Activated B cell treated with CpG ODN at 0.5 μM for 24 hours (primary cell): ENCODE measurements at regions not wholly inside any gene's neighbourhood (a gene's known extent, or its start where the extent isn't known, plus 50 kb on each side); places are given as distances from the start of the nearest gene placed in this dataset.

ENCODE experiments used
- ATAC-seq: fragments of 200-7000 bp; cut with Tn5 transposase; one replicate; pipeline ENCODE4 v1.10.0; 2021; ENCODE audit warnings: low read depth, mild to moderate bottlenecking, moderate library complexity
- CTCF ChIA-PET: fragments of 350-600 bp; sonication (Branson Sonifier 250); formaldehyde crosslinking; loops from one replicate; lab custom pipeline; 2021; ENCODE audit warnings: antibody characterized with exemption; lab: Charles Lee
- POLR2A ChIA-PET: fragments of 350-600 bp; sonication (Branson Sonifier 250); formaldehyde crosslinking; loops from one replicate; lab custom pipeline; 2021; ENCODE audit warnings: antibody characterized with exemption; lab: Charles Lee
- DNase-seq: peaks from one replicate; pipeline ENCODE4 v3.0.0; 2022
- H3K27ac Mint-ChIP-seq: one replicate; pipeline ENCODE4 v1.8.0; 2020; ENCODE audit warnings: mixed read lengths
- H3K27me3 Mint-ChIP-seq: one replicate; pipeline ENCODE4 v1.8.0; 2021; ENCODE audit warnings: mixed read lengths
- H3K36me3 Mint-ChIP-seq: one replicate; pipeline ENCODE4 v1.8.0; 2021; ENCODE audit warnings: low read depth, mixed read lengths
- H3K4me1 Mint-ChIP-seq: one replicate; pipeline ENCODE4 v1.8.0; 2021; ENCODE audit warnings: mixed read lengths
- H3K4me3 Mint-ChIP-seq: one replicate; pipeline ENCODE4 v1.8.0; 2020; ENCODE audit warnings: mild to moderate bottlenecking, mixed read lengths
- H3K9me3 Mint-ChIP-seq: one replicate; pipeline ENCODE4 v1.8.0; 2020; ENCODE audit warnings: mixed read lengths
- CTCF ChIP-seq: fragments of 200-600 bp; IDR thresholded peaks from one replicate; pipeline ENCODE4 v1.8.0; 2022; ENCODE audit warnings: antibody characterized with exemption, mild to moderate bottlenecking
- intact Hi-C: fragments of 100-400 bp; cut with micrococcal nuclease; formaldehyde crosslinking; loops from one replicate; pipeline ENCODE4 v1.15.1; 2024

GRCh38 chr15:70582143-70582945 is 181.0 kb downstream of the UACA start:
- no peaks in the 10 kb centered on the region for H3K9me3 Mint-ChIP-seq
- ChIA-PET CTCF (interaction anchor here (0.8 kb wide), 1 partner anchor 1006 kb away, joined by 3 read pairs; no protein-coding TSS in a partner anchor), POLR2A (no interaction called here)
- no peaks in the 10 kb centered on the region for H3K36me3 Mint-ChIP-seq
- intact Hi-C loops = no loop called here
- peaks cover 4% of the 10 kb centered on the region for H3K4me1 Mint-ChIP-seq
- DNase-seq (no peak), ATAC-seq (no peak)
- no peak overlapping the region for H3K27ac Mint-ChIP-seq
- H3K27me3 Mint-ChIP-seq = peaks cover 38% of the 10 kb centered on the region
- TF ChIP-seq CTCF = no peak
- H3K4me3 Mint-ChIP-seq = no peak overlapping the region

- Mint-ChIP-seq H3K4me3 (no peak overlapping the region), H3K36me3 (no peaks in the 10 kb centered on the region), H3K27ac (no peak overlapping the region), H3K27me3 (peaks cover 30% of the 10 kb centered on the region), H3K4me1 (peaks cover 4% of the 10 kb centered on the region), H3K9me3 (no peaks in the 10 kb centered on the region)
- ChIA-PET CTCF (no interaction called here), POLR2A (no interaction called here)
- no peak for TF ChIP-seq CTCF
- intact Hi-C loops = no loop called here
- no peak for ATAC-seq
- no peak for DNase-seq
Observed at GRCh38 chr15:70580958-70581357, 182.4 kb downstream of the UACA start.

GRCh38 chr15:70580286-70580685 is 183.1 kb downstream of the UACA start:
- Mint-ChIP-seq H3K27me3 (peaks cover 31% of the 10 kb centered on the region), H3K4me3 (no peak overlapping the region), H3K36me3 (no peaks in the 10 kb centered on the region), H3K9me3 (no peaks in the 10 kb centered on the region), H3K27ac (no peak overlapping the region), H3K4me1 (no peaks in the 10 kb centered on the region)
- intact Hi-C loops = no loop called here
- ATAC-seq (no peak), DNase-seq (no peak)
- CTCF ChIA-PET = no interaction called here
- POLR2A ChIA-PET = no interaction called here
- TF ChIP-seq CTCF = no peak

GRCh38 chr15:70579766-70580165 is 183.6 kb downstream of the UACA start:
- Mint-ChIP-seq H3K27me3 (peaks cover 35% of the 10 kb centered on the region), H3K27ac (no peak overlapping the region), H3K9me3 (no peaks in the 10 kb centered on the region), H3K36me3 (no peaks in the 10 kb centered on the region), H3K4me1 (no peaks in the 10 kb centered on the region), H3K4me3 (no peak overlapping the region)
- DNase-seq (no peak), ATAC-seq (no peak)
- intact Hi-C loops = no loop called here
- no peak for TF ChIP-seq CTCF
- ChIA-PET CTCF (interaction anchor here (1.1 kb wide), 1 partner anchor 8 kb away, joined by 3 read pairs; no protein-coding TSS in a partner anchor), POLR2A (no interaction called here)

- ChIA-PET CTCF (no interaction called here), POLR2A (no interaction called here)
- peaks cover 22% of the 10 kb centered on the region for H3K27me3 Mint-ChIP-seq
- TF ChIP-seq CTCF = no peak
- H3K27ac Mint-ChIP-seq = no peak overlapping the region
- intact Hi-C loops = no loop called here
- H3K9me3 Mint-ChIP-seq = peaks cover 4% of the 10 kb centered on the region
- H3K36me3 Mint-ChIP-seq = no peaks in the 10 kb centered on the region
- ATAC-seq (no peak), DNase-seq (no peak)
- no peaks in the 10 kb centered on the region for H3K4me1 Mint-ChIP-seq
- H3K4me3 Mint-ChIP-seq = no peak overlapping the region
Observed at GRCh38 chr15:70578196-70578595, 185.2 kb downstream of the UACA start.
